Trophoblast cell (in vitro differentiated cells and primary cell): ENCODE measurements at regions not wholly inside any gene's neighbourhood (a gene's known extent, or its start where the extent isn't known, plus 50 kb on each side); places are given as distances from the start of the nearest gene placed in this dataset.

ENCODE experiments used
- DNase-seq, 2 donors: peaks; one replicate each; pipeline ENCODE4 v3.0.0-alpha.2; 2016
- H2AFZ ChIP-seq: 2 replicates; pipeline ENCODE4 v1.6.1; 2013; ENCODE audit warnings: low read length, moderate library complexity, mild to moderate bottlenecking; ENCODE audit not compliant: insufficient read depth, poor library complexity
- H2AK5ac ChIP-seq: 2 replicates; pipeline ENCODE4 v1.6.1; 2013; ENCODE audit warnings: mild to moderate bottlenecking, low read length
- H2BK120ac ChIP-seq: 2 replicates; pipeline ENCODE4 v1.6.1; 2013; ENCODE audit warnings: low read length, mild to moderate bottlenecking, moderate library complexity; ENCODE audit not compliant: insufficient read depth, poor library complexity
- H2BK12ac ChIP-seq: 2 replicates; pipeline ENCODE4 v1.6.1; 2013; ENCODE audit warnings: mild to moderate bottlenecking, low read length, moderate library complexity
- H2BK5ac ChIP-seq: 2 replicates; pipeline ENCODE4 v1.6.1; 2013; ENCODE audit warnings: low read length, low read depth, moderate library complexity, mild to moderate bottlenecking; ENCODE audit not compliant: poor library complexity
- H3K14ac ChIP-seq: 2 replicates; pipeline ENCODE4 v1.6.1; 2013; ENCODE audit warnings: mild to moderate bottlenecking, low read length
- H3K18ac ChIP-seq: 2 replicates; pipeline ENCODE4 v1.6.1; 2013; ENCODE audit warnings: mild to moderate bottlenecking, low read length
- H3K23ac ChIP-seq: 2 replicates; pipeline ENCODE4 v1.6.1; 2013; ENCODE audit warnings: low read length
- H3K27ac ChIP-seq: 2 replicates; pipeline ENCODE4 v1.5.1; 2013; ENCODE audit warnings: low read depth, mild to moderate bottlenecking, inconsistent platforms, low read length, moderate library complexity
- H3K27me3 ChIP-seq: 2 replicates; pipeline ENCODE4 v1.6.1; 2013; ENCODE audit warnings: inconsistent platforms, mild to moderate bottlenecking, low read length, moderate library complexity; ENCODE audit not compliant: insufficient read depth
- H3K36me3 ChIP-seq, 2 experiments: 1 replicate in 1 of 2; 2 replicates in 1 of 2; pipeline ENCODE4 v1.6.1; 2013; ENCODE audit warnings: low read length in 2 of 2, mild to moderate bottlenecking in 2 of 2, moderate library complexity in 1 of 2; ENCODE audit not compliant: insufficient read depth in 2 of 2, control insufficient read depth in 1 of 2
- H3K4ac ChIP-seq: 2 replicates; pipeline ENCODE4 v1.6.1; 2013; ENCODE audit warnings: low read depth, mild to moderate bottlenecking, low read length, moderate library complexity
- H3K4me1 ChIP-seq, 2 experiments: 1 replicate in 1 of 2; 2 replicates in 1 of 2; pipeline ENCODE4 v1.6.1; 2013; ENCODE audit warnings: low read length in 2 of 2, mild to moderate bottlenecking in 2 of 2, moderate library complexity in 1 of 2; ENCODE audit not compliant: insufficient read depth in 2 of 2, control insufficient read depth in 1 of 2
- H3K4me2 ChIP-seq: 2 replicates; pipeline ENCODE4 v1.6.1; 2013; ENCODE audit warnings: inconsistent platforms, mild to moderate bottlenecking, low read length, moderate library complexity
- H3K4me3 ChIP-seq: 2 replicates; pipeline ENCODE4 v1.5.1; 2013; ENCODE audit warnings: mild to moderate bottlenecking, low read depth, low read length, inconsistent platforms
- H3K79me1 ChIP-seq: one replicate; pipeline ENCODE4 v1.6.1; 2013; ENCODE audit warnings: low read length
- H3K79me2 ChIP-seq: 2 replicates; pipeline ENCODE4 v1.6.1; 2013; ENCODE audit warnings: low read length, mild to moderate bottlenecking; ENCODE audit not compliant: control insufficient read depth, insufficient read depth, poor library complexity
- H3K9ac ChIP-seq: 2 replicates; pipeline ENCODE4 v1.6.1; 2013; ENCODE audit warnings: mild to moderate bottlenecking, low read length
- H3K9me3 ChIP-seq: 2 replicates; pipeline ENCODE4 v1.6.1; 2013; ENCODE audit warnings: low read depth, mild to moderate bottlenecking, control low read depth, inconsistent platforms, low read length; ENCODE audit not compliant: insufficient read depth
- H4K12ac ChIP-seq: 2 replicates; pipeline ENCODE4 v1.6.1; 2013; ENCODE audit warnings: low read depth, mild to moderate bottlenecking, low read length, moderate library complexity
- H4K8ac ChIP-seq: 2 replicates; pipeline ENCODE4 v1.6.1; 2013; ENCODE audit warnings: low read depth, mild to moderate bottlenecking, low read length, moderate library complexity
- H4K91ac ChIP-seq: one replicate; pipeline ENCODE4 v1.6.1; 2013; ENCODE audit warnings: low read depth, mild to moderate bottlenecking, low read length, moderate library complexity
- WGBS: extraction: QIAGEN DNeasy Blood & Tissue Kit; methylation state at CpG from one replicate; pipeline ENCODE4 v1.1.7; 2013; ENCODE audit warnings: missing lambda C conversion rate; ENCODE audit not compliant: insufficient read length, insufficient coverage; ENCODE audit errors: extremely low coverage; 5-methylcytosine and 5-hydroxymethylcytosine counted together

DNA sequence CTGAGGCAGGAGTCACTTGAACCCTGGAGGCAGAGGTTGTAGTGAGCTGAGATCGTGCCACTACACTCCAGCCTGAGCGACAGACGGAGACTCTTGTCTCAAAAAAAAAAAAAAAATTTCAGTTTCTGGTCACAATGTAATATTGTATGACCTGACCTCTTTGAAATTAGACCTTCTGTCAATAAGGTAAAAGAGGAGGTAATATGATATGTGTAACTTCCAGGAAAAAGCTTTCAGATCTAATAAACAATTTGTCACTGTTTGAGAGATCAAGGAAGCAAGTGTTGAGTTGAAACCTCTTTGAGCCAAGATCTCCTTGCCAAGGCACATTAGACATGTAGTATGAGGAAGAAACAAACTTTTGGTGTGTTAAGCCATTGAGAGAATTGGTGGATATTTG is 101.7 kb upstream of the ATF7IP start:
- WGBS, result no CpG with 5 or more reads among the region's 3 CpGs

GRCh38 chr12:14264316-14264715 is 101.2 kb upstream of the ATF7IP start:
- peak overlapping the region; percentile 97 for H2BK5ac ChIP-seq
- no peak overlapping the region for H3K18ac ChIP-seq
- peak overlapping the region; percentile 60 for H4K91ac ChIP-seq
- peak overlapping the region; percentile 77 for H3K4ac ChIP-seq
- H2AFZ ChIP-seq, result no peak overlapping the region
- H3K9me3 ChIP-seq, result peaks cover 2% of the 10 kb centered on the region
- H3K27me3 ChIP-seq, result no peaks in the 10 kb centered on the region
- H3K4me3 ChIP-seq, result no peak overlapping the region
- peak overlapping the region; percentile 9 for H3K14ac ChIP-seq
- no peak overlapping the region for H3K4me2 ChIP-seq
- H2BK120ac ChIP-seq, result peak overlapping the region; percentile 75
- peaks cover 6 to 9% of the 10 kb centered on the region in 2 experiments for H3K4me1 ChIP-seq
- H3K27ac ChIP-seq, result peak overlapping the region; percentile 88
- H2AK5ac ChIP-seq, result peak overlapping the region; percentile 92
- peaks cover 2% of the 10 kb centered on the region for H3K79me2 ChIP-seq
- H3K79me1 ChIP-seq, result peaks cover 27% of the 10 kb centered on the region
- peak; percentile 31 to 66 for DNase-seq
- peak overlapping the region; percentile 31 for H4K8ac ChIP-seq
- H3K9ac ChIP-seq, result no peak overlapping the region
- H3K23ac ChIP-seq, result no peak overlapping the region
- no peak overlapping the region for H4K12ac ChIP-seq
- H3K36me3 ChIP-seq, result peaks cover 0 to 3% of the 10 kb centered on the region in 2 experiments
- WGBS, result no CpG with 5 or more reads among the region's 2 CpGs
- H2BK12ac ChIP-seq, result peak overlapping the region; percentile 98

More for the DNA sequence above, 101.7 kb upstream of the ATF7IP start:
- Histone ChIP-seq H3K14ac (no peak overlapping the region), H3K9me3 (peaks cover 2% of the 10 kb centered on the region), H3K4me1 (peaks cover 6 to 9% of the 10 kb centered on the region in 2 experiments), H3K18ac (no peak overlapping the region), H4K12ac (no peak overlapping the region), H2AK5ac (no peak overlapping the region), H3K27ac (no peak overlapping the region), H3K27me3 (no peaks in the 10 kb centered on the region), H3K4ac (no peak overlapping the region), H3K79me2 (peaks cover 2% of the 10 kb centered on the region), H4K91ac (peak overlapping the region; percentile 1), H2BK5ac (no peak overlapping the region), H3K36me3 (peaks cover 0 to 3% of the 10 kb centered on the region in 2 experiments), H4K8ac (no peak overlapping the region), H2BK120ac (peak overlapping the region; percentile 75), H3K23ac (no peak overlapping the region), H3K4me2 (no peak overlapping the region), H3K79me1 (peaks cover 30% of the 10 kb centered on the region), H2AFZ (no peak overlapping the region), H3K4me3 (no peak overlapping the region), H3K9ac (no peak overlapping the region), H2BK12ac (no peak overlapping the region)
- DNase-seq, result no peak

DNA sequence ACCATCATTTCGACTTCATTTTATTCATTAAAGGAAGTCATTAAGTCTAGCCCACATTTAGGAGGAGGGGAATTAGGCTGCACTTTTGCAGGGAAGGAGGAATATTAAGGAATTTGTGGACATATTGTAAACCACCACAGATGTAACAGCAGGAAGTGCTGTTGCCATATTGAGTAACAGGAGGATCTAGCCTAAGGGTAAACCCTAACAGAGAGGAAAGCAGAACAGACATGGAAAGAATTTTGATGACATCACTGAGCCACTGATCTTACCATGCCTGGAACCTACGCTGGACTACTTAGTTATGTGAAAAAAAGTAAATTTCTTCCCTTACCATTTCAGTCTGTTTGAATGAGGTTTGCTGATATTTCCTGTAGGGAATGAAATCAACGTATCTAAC is 100.7 kb upstream of the ATF7IP start:
- H4K12ac ChIP-seq, result no peak overlapping the region

GRCh38 chr12:14268120-14268515 is 97.4 kb upstream of the ATF7IP start:
- Histone ChIP-seq H3K4me1 (no peaks in the 10 kb centered on the region), H3K14ac (no peak overlapping the region), H3K79me2 (no peaks in the 10 kb centered on the region), H3K9me3 (peaks cover 3% of the 10 kb centered on the region), H3K36me3 (peaks cover 0 to 3% of the 10 kb centered on the region in 2 experiments), H4K91ac (no peak overlapping the region), H3K4me3 (no peak overlapping the region), H3K27me3 (no peaks in the 10 kb centered on the region), H3K4ac (no peak overlapping the region), H3K23ac (no peak overlapping the region), H3K79me1 (peaks cover 13% of the 10 kb centered on the region), H4K12ac (no peak overlapping the region), H2AK5ac (no peak overlapping the region), H3K9ac (no peak overlapping the region), H2BK5ac (no peak overlapping the region), H2BK120ac (no peak overlapping the region), H3K4me2 (no peak overlapping the region), H2BK12ac (no peak overlapping the region), H2AFZ (peak overlapping the region; percentile 21), H3K27ac (no peak overlapping the region), H4K8ac (no peak overlapping the region), H3K18ac (no peak overlapping the region)
- DNase-seq, result no peak

More for the DNA sequence above, 100.7 kb upstream of the ATF7IP start:
- H3K18ac ChIP-seq, result no peak overlapping the region
- H3K4ac ChIP-seq, result no peak overlapping the region
- peaks cover 6 to 9% of the 10 kb centered on the region in 2 experiments for H3K4me1 ChIP-seq
- H3K4me3 ChIP-seq, result no peak overlapping the region
- H4K91ac ChIP-seq, result peak overlapping the region; percentile 60
- H3K79me2 ChIP-seq, result peaks cover 2% of the 10 kb centered on the region
- no peak overlapping the region for H2AFZ ChIP-seq
- H2BK120ac ChIP-seq, result no peak overlapping the region
- no CpG with 5 or more reads among the region's 3 CpGs for WGBS
- no peak overlapping the region for H2BK12ac ChIP-seq
- H3K14ac ChIP-seq, result no peak overlapping the region
- peak; percentile 49 to 97 for DNase-seq
- no peak overlapping the region for H3K23ac ChIP-seq
- peak overlapping the region; percentile 88 for H3K27ac ChIP-seq
- peaks cover 2% of the 10 kb centered on the region for H3K9me3 ChIP-seq
- peaks cover 0 to 3% of the 10 kb centered on the region in 2 experiments for H3K36me3 ChIP-seq
- H3K27me3 ChIP-seq, result no peaks in the 10 kb centered on the region
- H3K4me2 ChIP-seq, result no peak overlapping the region
- no peak overlapping the region for H2AK5ac ChIP-seq
- peaks cover 24% of the 10 kb centered on the region for H3K79me1 ChIP-seq
- no peak overlapping the region for H3K9ac ChIP-seq
- no peak overlapping the region for H4K8ac ChIP-seq
- no peak overlapping the region for H2BK5ac ChIP-seq
